ENCODE measurements at regions not wholly inside any gene's neighbourhood (a gene's known extent, or its start where the extent isn't known, plus 50 kb on each side); places are given as distances from the start of the nearest gene placed in this dataset.

- TF ChIP-seq, protein P1, sequence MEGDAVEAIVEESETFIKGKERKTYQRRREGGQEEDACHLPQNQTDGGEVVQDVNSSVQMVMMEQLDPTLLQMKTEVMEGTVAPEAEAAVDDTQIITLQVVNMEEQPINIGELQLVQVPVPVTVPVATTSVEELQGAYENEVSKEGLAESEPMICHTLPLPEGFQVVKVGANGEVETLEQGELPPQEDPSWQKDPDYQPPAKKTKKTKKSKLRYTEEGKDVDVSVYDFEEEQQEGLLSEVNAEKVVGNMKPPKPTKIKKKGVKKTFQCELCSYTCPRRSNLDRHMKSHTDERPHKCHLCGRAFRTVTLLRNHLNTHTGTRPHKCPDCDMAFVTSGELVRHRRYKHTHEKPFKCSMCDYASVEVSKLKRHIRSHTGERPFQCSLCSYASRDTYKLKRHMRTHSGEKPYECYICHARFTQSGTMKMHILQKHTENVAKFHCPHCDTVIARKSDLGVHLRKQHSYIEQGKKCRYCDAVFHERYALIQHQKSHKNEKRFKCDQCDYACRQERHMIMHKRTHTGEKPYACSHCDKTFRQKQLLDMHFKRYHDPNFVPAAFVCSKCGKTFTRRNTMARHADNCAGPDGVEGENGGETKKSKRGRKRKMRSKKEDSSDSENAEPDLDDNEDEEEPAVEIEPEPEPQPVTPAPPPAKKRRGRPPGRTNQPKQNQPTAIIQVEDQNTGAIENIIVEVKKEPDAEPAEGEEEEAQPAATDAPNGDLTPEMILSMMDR (IDR thresholded peaks at IDR 0.05) = no peak
- TF ChIP-seq EP300 (IDR thresholded peaks at IDR 0.05) (no peak), POLR2A (IDR thresholded peaks at IDR 0.05) (no peak), POLR2AphosphoS5 (IDR thresholded peaks at IDR 0.05) (no peak)
These were observed 203.5 kb downstream of the ATXN7L3B start for GRCh38 chr12:74741112-74741511.
